ENCODE measurements at regions not wholly inside any gene's neighbourhood (a gene's known extent, or its start where the extent isn't known, plus 50 kb on each side); places are given as distances from the start of the nearest gene placed in this dataset.

DNA sequence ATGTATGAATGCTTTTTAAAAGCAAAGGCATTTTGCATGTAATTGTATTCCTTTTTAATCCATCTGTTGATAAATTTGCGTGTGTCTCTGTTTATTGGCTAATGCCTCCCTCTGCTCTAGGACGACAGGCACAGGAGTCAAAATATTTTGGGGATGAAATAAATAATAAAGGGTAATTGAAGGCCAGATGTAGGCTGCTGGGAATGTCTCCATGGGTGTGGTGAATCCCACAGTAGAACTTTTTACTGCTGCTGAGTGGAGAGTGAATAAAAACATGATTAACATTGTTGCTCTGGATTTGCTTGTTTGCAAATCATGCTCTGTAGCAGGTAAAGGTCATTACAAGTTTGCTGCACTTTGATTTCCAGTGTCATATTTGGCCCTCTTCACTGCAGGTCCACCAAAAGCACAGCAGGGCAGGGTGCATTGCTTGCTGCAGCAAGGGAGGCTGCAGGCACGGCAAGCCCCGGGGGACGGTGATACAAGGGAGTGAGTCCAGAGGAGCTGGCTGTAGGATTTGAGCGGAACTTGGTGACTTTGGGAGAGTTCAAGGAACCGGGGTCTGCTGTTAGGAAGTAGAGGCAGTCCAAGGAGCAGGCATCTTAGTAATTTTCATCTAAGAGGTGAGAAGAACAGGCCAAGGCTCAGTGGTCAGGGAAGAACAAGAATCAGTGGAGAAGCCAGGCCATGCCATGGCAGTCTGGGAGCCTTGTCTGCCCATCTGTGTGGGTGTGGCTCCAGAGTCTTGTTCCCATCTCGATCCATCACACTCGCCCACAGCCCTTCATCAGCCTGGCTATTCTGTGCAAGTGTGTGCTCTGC lies 201.5 kb upstream of the RAB6C start:
- intact Hi-C loops (cut with DNase I): no loop called here
- DNase-seq (ENCODE audit: low spot score): no peak

DNA sequence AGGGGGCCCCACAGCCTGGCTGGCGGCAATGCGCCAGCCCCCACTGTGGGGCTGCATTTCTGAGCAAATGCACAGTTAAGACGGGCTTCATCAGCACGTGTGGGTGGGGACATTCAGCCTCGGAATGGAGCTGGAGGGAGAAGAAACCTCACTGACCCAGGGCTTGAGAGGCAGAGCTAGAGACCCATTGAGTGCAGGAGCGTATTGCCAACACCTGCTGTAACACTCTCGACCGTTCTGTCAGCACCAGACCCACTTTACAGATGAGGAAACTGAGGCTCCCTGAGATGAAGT lies 200.9 kb upstream of the RAB6C start:
- intact Hi-C loops (cut with DNase I): no loop called here
- no peak for DNase-seq (ENCODE audit: low spot score)

DNA sequence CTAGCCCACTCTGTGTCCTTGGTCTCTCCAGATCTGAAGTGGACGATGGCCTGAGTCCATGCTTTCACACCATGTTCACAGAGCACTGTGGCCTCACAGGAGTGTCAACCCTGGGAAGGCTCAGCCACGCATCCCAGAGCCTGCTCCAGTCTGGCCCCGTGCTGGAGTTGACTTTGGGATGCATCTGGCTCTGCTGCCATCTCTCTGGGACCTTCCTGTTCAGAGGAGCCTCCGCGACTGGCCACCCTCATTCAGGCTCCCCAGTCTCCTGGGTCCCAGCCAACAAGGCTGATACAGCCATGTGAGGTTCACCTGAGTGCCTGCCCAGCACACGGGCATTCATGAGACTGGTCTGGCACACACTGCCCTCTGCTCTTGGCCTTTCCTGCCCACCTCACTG lies 199.7 kb upstream of the RAB6C start:
- DNase-seq (ENCODE audit: low spot score): no peak
- intact Hi-C loops (cut with DNase I): no loop called here

DNA sequence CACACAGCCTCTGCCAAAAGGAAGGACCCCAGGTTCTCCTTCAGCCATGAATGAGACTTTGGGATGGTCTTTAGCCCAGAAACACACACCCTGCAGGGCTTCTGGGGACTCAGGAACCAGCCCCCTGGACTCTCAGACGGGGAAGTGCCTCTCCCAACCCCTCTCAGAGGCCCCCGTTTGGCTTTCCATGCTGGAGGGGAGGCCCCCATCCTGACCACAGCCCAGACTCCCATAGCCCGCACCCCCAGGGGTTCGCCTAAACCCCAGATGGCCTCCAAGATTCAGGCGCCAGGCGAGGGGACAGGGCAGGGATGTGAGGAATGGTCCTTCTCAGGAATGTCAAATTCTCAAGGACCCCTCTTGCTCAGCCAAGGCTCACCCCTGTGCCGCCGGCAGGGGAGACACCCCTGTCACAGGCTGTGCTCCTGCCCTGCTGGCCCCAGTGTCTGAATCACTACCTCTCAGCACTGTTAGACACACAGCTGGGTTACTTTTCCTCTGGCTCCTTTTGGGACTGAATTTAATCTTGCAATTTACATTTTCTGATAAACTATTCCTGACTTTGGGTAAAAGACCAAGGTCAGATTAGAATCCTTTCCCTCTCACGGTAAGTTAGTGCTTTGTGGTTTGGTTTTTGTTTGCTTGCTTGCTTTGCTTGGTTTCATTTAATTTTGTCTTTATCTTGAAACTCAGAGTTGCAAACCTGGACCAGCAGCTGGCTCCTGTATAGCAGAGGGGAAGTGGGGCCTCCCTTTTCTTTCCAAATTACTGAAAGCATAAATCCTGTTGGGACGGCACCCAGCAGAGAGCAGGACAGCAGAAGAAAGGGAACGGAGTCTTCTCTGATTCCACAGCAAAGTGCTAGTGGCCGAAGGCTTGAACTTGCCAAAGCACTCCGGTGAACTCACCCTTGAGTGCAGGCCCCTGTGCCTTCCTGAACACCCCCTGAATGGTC lies 198.9 kb upstream of the RAB6C start:
- no peak for DNase-seq (ENCODE audit: low spot score)
- intact Hi-C loops (cut with DNase I): no loop called here

DNA sequence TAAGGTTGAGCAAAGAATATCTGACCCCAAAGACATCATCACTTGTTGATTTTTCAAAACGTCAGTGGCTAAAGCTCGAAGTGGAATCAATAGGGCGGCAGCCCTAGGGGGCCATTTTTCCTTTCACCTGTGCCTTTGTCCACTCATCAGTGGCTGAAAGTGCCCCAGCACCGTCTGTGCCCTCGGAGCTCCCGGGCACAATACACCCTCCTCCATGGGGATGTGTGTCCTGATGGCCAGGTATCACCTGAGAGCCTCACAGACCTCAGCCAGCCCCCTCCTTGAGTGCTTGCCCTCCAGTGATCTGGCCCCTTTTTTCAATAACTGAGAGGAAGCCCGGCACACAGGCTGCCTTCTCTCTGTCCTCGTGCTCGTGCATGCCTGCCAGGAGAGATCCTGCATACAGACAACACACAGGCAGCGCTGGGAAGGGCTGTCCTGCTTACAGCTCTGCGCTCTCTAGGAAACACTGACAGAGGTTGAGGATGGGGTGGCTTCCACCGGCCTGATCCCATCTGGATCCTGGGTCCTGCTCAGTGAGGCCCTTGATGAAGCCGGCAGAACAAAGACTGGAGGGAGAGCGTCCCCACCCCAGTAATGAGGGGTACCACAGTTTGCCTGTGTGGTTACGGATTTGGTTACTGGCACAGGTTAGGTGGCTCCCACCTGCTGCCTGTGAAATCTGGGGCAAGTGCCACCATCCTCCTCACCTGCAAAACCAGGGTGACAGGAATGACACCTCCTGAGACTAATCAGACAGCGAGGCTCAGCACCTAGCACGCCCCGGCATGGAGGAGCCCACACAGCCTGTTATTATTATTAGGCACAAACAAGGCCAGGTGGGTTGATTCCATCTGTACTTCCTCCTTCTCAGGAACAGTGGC lies 197.5 kb upstream of the RAB6C start:
- intact Hi-C loops (cut with DNase I): no loop called here
- DNase-seq (ENCODE audit: low spot score): no peak

DNA sequence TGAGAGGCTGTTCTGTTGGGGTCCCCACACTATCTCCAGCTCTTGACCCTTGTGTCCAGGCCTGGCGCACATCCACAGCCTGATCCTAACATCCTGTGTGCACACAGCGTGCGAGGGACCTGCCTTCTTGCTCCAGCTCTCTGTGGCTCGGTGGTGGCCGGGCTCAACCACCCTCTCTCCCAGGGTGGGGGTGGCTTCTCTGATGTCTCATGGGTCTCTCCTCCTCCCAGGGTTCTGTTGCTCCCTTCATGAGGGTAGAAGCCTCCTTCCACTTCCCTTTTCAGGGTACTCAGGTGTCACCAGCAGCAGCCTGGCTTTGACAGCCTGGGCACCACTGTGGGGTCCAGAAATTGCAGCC lies 196.9 kb upstream of the RAB6C start:
- DNase-seq (ENCODE audit: low spot score): no peak
- intact Hi-C loops (cut with DNase I): no loop called here

DNA sequence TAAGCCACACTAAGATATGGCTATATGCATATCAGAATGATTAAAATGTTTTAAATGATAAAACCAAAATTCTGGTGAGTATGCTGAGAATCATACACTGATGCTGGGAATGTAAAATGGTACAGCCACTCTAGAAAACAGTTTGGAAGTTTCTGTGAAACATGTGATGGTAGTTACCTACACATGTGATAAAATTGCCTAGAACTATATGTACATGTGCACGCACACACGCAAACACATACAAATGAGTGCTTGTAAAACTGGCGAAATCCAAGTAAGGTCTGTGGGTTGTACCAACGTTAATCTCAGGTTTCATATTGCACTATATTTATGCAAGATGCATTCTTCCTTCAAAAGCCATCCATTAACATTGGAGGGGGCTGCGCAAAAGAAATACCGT lies 195.0 kb upstream of the RAB6C start:
- intact Hi-C loops (cut with DNase I): no loop called here

DNA sequence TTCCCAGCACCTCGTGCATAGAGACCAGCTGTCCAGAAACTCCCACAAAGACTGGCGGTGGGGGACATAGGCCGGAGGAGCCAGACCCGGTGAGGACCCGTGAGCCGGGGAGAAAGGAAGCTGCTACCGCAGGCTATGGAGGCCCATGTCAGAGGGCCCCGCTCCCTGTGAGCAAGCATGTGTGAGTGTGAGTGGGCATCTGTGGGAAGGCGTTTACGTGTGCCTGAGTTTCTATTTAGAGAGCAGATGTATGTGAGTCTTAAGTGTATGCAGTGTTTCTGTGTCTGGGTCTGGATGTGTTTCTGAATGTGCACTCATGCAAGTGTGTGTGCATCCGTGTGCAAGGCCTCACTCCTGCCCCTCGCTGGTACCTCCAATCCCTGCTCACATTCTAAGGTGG lies 187.8 kb upstream of the RAB6C start:
- intact Hi-C loops (cut with DNase I): no loop called here
- DNase-seq (ENCODE audit: low spot score): no peak

More for the DNA sequence above, 195.0 kb upstream of the RAB6C start:
- no peak for DNase-seq (ENCODE audit: low spot score)

DNA sequence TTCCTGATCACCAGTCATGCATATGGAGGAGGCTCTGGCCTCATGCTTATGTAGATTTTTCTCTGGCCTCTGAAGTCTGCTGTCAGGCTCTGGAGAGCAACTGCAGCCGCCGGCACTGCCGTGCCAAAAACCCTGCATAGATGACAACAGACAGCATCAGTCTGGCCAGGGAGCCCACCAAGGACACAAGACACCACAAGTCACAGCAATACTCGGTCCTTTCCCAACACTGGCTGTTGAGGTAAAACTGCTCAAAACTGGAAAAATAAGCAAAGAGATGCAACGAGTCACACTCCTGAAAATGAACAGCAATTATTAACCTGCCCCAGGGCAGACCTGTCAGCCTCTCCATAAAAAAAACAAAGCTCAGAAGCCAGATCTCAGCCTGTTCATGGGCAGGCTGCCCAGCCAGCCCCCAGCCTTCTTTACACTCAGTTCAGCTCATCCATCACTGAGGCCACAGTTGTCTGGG lies 186.0 kb upstream of the RAB6C start:
- DNase-seq (ENCODE audit: low spot score): no peak
- intact Hi-C loops (cut with DNase I): no loop called here

DNA sequence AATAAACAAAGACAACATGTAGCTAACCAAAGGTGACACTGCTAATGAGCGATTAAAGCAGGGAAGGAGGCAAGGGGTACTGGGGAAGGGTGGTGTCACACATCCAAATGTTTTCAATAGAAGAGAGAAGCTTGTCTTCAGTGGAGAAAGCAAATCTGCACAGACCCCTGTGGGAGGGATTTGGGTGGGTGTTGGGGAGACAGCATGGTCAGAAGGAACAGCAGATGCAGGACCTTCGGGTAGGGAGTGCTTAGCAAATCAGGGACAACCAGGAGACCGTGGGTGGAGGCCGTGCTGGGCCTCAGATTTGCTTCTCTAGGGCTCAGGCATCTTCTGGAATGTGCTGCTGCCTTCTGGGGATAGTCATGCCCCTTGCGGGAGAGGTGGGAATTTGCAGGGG lies 185.3 kb upstream of the RAB6C start:
- DNase-seq (ENCODE audit: low spot score): no peak
- intact Hi-C loops (cut with DNase I): no loop called here

DNA sequence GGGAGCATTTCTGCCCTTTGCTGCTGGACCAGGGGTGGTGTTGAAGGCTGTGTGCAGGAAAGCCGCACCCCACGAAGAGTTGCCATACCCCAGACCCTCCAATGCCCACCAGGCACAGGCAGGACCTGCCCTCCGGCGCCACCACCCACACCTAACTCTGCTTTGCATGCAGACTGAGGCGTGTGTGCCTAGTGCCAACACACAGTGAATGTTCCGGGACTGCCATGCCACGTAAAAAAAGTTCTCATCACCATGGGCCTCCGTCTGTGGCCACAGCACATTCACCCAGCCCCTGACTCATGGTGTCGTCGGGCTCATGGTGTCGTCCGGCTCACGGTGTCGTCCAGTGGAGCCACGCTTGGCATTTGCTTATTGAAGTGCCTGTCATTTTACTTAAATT lies 184.9 kb upstream of the RAB6C start:
- intact Hi-C loops (cut with DNase I): no loop called here
- DNase-seq (ENCODE audit: low spot score): no peak

DNA sequence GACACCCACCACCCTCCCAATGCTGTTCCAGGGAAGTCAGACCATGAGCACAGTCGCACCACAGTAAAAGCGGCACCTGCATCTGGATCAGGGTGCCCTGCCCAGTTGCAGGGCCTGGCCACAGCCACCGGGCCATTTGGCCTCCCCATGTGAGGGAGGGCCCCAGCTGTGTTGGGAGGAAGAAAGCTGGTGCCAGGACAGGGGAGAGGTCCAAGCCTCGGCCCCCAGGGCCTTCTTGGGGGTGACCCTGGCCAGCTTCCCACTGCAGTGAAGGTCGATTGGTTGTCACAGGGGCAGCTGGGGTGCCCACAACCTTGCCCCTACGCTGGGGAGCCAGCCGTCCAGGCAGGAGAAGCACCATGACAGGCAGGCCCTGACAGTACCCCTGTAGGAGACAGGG lies 183.2 kb upstream of the RAB6C start:
- intact Hi-C loops (cut with DNase I): no loop called here

DNA sequence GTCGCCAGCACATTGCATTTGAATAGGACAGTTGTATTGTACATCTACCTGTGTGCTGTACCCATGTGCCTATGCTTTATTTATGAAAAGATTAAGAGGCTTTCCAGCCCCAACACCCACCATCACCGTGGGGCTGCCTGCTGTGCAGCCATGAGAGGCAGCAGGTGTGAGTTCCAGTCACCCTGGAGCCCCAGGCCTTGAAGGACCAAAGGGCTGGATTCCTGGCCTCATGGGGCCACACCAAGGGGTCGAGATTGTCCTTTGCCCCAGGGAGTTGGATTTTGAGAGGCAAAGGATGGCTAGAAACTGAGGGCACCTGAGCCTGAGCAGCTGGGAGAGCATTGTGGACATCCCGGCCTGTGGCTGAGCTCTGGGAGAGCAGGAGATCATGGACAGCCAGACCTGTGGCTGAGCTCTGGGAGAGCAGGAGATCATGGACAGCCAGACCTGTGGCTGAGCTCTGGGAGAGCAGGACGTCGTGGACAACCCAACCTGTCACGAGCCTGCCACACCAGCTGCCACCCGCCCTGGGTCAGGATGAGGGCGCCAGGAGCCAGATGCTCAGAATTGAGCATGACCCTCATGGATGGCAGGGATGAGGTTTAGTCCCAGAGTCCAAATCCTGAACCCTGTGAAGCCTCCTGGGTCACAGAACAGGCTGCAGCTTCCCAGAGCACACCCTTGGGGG lies 182.5 kb upstream of the RAB6C start:
- no peak for DNase-seq (ENCODE audit: low spot score)

More for the DNA sequence above, 183.2 kb upstream of the RAB6C start:
- DNase-seq (ENCODE audit: low spot score): no peak

DNA sequence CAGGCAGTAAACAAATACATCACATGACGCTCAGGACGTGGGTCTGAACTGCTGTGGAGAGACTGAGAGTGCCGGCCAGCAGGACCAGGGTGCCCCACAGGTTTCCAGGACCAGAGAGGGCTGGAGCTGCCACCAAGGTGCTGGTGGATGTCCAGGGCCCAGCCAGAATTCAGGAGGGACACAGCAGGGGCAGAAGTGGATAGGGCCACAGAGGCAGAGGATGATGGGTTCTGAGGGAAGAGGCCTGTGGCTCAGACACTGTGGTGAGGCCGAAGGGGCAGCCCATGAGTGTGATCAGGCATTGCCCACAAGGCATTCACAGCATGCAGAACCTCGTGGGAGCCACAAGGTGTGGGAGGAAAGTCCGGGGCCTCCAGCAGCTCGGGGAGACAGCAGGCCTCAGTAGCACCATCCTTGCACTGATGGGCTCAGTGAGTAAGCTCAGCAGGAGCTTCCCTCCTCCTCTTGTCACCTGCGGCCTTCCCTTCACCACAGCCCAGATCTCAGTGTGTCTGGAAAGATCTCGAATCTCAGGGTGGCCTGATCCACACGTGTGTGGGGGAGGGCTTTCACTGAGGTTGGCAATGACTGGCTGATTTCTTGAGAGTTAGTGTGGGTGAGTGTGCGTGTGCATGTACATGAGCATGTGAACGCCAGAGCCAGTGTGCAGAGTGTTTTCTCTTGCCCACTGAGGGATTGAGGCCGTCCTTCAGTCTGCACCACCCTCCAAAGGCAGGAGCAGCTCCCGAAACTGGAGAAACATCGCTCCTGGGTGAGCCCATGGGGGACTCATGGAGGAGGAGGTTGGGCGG lies 181.8 kb upstream of the RAB6C start:
- no peak for DNase-seq (ENCODE audit: low spot score)
- intact Hi-C loops (cut with DNase I): no loop called here

More for the DNA sequence above, 182.5 kb upstream of the RAB6C start:
- intact Hi-C loops (cut with DNase I): no loop called here

DNA sequence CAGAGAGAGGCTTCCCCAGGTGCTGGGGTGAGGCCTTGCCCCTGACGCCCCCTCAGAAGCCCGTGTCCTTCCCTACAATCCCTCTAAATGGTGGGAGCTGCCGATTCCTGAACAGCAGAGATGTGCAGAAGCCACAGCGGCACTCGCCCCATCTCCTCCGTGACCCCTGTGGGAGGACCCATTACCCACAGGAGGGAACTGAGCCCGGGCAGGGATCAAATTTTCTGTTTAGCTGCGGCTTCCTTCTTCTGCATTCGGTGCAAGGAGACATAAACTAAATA lies 181.2 kb upstream of the RAB6C start:
- intact Hi-C loops (cut with DNase I): no loop called here
- DNase-seq (ENCODE audit: low spot score): no peak

DNA sequence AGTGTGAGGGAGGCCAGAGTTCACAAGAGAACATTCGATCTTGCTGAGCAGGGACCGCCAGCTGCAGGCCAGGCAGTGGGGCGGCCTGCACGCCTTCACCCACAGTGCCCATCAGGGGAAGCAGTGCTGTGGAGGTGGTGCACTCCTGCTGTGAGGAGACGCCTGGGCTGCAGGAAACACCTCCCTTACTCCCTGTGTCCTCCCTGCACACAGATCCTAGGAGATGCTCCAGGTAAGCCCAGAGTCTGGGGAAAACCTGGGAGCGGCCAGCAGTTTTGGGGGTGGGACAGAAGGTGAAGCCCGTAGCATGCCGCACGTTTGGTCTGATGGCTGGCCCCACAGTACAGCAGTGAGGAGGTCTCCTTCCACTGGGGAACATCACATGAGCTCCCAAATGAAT lies 180.8 kb upstream of the RAB6C start:
- intact Hi-C loops (cut with DNase I): no loop called here
- no peak for DNase-seq (ENCODE audit: low spot score)

DNA sequence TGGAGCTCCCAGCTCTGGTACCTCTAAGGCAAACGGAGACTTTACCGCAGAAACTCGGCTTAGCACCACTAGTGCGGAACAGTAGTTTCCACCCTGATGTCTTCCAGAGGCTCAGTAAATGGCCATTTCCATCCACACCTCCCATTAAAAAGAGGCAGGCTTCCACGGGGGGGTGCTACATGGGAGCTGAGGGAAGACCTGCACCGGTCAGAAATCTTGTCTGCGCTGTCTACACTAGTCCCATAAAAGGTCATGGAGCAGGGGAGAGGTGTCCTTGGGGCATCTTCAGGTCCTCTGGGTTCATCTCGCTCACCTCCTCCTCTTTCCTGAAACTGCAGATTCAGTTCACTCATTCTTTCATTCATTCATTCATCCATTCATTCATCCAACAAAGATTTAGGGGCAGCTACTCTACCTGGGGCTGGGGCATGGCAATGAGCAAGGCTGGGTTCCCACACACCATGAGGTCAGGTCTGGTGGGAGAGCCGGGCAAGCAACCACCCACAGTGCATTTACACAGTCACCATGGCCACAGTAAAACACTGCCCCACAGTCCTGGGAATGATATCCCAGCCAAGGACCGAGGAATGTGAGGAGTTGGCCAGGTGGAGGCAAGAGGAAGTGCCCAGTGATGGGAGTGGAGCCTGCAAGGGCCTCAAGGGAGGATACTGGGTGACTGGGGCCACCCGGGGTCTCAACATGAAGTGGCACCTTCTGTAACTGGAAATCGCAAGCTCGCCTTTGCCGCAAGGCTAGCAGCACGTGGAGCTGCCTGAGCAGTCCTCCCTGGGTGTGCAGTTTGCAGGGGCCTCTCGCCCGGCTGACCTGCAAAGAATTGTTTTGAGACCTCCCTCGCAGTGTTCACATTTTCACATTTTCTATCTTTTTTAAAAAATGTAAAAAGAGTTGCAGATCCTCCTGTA lies 180.2 kb upstream of the RAB6C start:
- intact Hi-C loops (cut with DNase I): no loop called here
- no peak for DNase-seq (ENCODE audit: low spot score)

DNA sequence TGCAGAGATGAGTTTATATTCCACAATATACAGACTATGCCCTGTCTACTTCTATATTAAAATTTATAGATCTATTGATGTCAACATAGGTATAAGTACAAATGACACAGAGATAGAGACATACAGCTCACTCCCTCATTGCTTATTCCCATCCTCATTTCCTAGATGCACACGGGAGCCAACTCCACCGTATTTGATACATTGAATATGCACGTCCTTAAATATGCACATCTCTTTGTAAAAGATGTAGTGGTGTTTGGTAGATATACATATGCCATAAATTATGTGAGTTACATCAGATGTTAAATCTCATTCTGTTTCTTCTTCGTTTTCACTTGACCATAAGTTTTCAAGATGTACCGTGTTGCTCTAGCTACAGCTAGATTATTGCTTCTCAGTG lies 179.2 kb upstream of the RAB6C start:
- intact Hi-C loops (cut with DNase I): no loop called here
- no peak for DNase-seq (ENCODE audit: low spot score)

Measured in posterior vena cava (tissue), 2 donors.